Activated naive CD4-positive, alpha-beta T cell treated with anti-CD3 and anti-CD28 coated beads, Interleukin-2, amount 50 U/mL, for 72 hours (primary cell): ENCODE measurements at regions not wholly inside any gene's neighbourhood (a gene's known extent, or its start where the extent isn't known, plus 50 kb on each side); places are given as distances from the start of the nearest gene placed in this dataset.

Experiments
- ATAC-seq, 2 donors: fragments of 150-1000 bp; cut with Tn5 transposase; 2 replicates each; pipeline ENCODE4 v1.10.0; 2021; ENCODE audit warnings: mild to moderate bottlenecking in 2 of 2, moderate library complexity in 2 of 2
- DNase-seq, 2 donors: peaks; one replicate each; pipeline ENCODE4 v3.0.0; 2021 to 2022; ENCODE audit warnings: low spot score in 2 of 2
- H3K27ac Mint-ChIP-seq, 2 donors: one replicate each; pipeline ENCODE4 v1.8.0; 2022; ENCODE audit warnings: mild to moderate bottlenecking in 2 of 2, mixed read lengths in 2 of 2
- H3K36me3 Mint-ChIP-seq, 2 donors: one replicate each; pipeline ENCODE4 v1.8.0; 2022; ENCODE audit warnings: mixed read lengths in 2 of 2
- H3K9me3 Mint-ChIP-seq, 2 donors: one replicate each; pipeline ENCODE4 v1.8.0; 2022; ENCODE audit warnings: mixed read lengths in 2 of 2

DNA sequence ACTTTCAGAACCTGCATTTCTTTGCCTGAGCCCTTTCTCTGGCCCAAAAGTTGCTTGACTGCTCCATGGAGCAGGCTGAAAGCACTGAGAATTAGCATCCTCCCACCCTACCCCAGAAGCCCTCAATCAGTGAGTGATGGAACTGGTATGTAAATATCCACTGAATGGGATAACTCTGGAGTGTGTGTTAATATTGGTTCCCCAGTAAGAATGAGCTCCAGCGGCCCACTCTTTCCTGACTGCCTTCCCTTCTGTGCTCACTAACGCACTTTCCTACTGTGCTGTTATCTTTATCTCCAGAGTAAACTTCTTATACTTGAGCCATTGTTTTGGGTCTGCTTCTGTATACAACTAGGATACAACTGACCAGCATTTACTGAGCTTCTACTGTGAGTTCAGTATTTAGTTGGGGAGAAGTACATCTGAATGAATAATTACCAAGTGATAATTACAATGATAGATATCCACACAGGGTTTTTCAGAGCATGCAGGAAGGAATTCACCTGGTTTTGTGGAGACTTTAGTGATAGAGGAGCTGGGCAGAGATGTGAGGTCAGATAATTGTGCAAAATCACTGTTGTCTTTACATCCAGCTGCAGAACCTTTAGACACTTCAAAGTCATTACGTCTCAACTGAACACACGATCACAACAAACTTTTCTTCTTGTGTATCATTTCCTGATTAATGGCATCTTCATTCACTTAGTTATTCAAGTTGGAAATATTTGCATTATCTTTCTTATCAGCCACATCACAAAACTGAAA is 149.2 kb upstream of the BTG1 start:
- peaks cover 0 to 16% of the 10 kb centered on the region in 2 donors for H3K36me3 Mint-ChIP-seq
- no peak overlapping the region for H3K27ac Mint-ChIP-seq
- no peak for DNase-seq
- H3K9me3 Mint-ChIP-seq = peaks cover 0 to 8% of the 10 kb centered on the region in 2 donors
- no peak for ATAC-seq

GRCh38 chr12:92292016-92292415 is 146.4 kb upstream of the BTG1 start:
- ATAC-seq (no peak), DNase-seq (no peak)
- H3K27ac Mint-ChIP-seq = no peak overlapping the region
- H3K36me3 Mint-ChIP-seq = peaks cover 0 to 7% of the 10 kb centered on the region in 2 donors
- peaks cover 0 to 8% of the 10 kb centered on the region in 2 donors for H3K9me3 Mint-ChIP-seq

DNA sequence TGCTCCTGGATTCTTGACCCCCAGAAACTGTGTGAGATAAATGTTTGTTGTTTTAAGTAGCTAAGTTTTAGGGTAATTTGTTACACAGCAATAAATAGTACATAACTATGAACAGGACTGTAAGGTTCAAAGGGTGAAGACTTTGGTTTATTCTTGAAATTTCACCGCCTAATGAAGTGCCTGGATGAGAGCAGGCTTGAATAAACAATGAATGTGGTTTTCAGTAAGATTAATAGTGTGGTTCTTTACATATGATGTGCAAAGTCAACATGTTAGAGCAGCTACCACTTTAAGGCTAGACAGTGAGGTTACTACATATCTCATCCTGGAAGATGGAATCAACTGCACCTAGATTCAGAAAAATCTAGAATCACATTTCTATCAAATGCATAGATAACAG is 145.2 kb upstream of the BTG1 start:
- no peak for ATAC-seq
- H3K9me3 Mint-ChIP-seq = peaks cover 0 to 8% of the 10 kb centered on the region in 2 donors
- peaks cover 0 to 6% of the 10 kb centered on the region in 2 donors for H3K36me3 Mint-ChIP-seq
- no peak for DNase-seq
- no peak overlapping the region for H3K27ac Mint-ChIP-seq

DNA sequence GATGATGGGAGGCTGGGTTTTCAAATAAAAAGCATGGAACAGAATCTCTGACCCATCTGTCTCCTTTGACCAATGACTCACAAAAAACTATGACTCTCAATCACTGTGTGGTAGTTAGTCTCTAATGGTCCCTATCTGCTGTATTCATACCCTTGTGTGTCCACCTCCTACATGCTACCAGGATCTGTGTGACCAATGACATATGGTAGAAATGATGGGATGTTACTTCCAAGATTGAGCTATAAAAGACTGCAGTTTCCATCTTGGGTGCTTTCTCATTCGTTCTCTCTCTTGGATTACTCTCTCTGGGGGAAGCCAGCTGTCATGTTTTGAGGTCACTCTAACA is 144.7 kb upstream of the BTG1 start:
- DNase-seq (no peak), ATAC-seq (no peak)
- H3K27ac Mint-ChIP-seq = no peak overlapping the region
- H3K36me3 Mint-ChIP-seq = peaks cover 0 to under 1% of the 10 kb centered on the region in 2 donors
- peaks cover 0 to 4% of the 10 kb centered on the region in 2 donors for H3K9me3 Mint-ChIP-seq

DNA sequence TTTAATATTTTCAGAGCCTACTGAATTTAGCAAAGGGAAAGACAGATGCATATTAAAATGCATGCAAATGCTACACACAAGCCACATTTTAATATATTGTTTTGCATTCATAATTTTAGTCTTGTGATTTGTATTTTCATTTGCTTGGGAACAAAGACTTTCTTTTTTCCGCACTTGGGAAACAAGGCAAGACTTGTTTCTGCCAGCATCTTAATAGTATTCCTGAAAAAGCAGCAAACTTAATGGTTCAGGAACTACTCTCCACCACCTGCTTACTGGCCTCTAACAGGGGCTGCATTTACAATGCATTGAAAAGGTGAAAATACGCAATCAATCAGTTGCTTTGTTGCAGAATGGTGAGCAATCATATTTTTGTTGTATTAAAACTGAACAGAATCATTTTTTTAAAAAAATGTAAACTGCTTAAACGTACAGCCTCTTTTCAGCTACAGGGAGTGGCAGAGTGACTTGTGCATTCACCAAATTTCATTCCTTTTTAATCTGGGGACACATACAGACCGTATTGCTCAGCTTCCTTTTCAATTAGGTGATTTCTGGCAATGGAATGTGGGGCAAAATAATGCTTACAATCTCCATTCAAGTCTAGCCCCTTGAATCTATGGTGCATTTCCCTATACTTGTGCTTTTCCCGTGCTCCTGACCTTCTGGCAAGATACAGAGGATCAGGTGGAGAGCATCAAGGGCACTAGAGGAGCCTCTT is 144.1 kb upstream of the BTG1 start:
- peaks cover 0 to 2% of the 10 kb centered on the region in 2 donors for H3K9me3 Mint-ChIP-seq
- no peak for DNase-seq
- no peak for ATAC-seq
- no peak overlapping the region for H3K27ac Mint-ChIP-seq
- H3K36me3 Mint-ChIP-seq = no peaks in the 10 kb centered on the region

DNA sequence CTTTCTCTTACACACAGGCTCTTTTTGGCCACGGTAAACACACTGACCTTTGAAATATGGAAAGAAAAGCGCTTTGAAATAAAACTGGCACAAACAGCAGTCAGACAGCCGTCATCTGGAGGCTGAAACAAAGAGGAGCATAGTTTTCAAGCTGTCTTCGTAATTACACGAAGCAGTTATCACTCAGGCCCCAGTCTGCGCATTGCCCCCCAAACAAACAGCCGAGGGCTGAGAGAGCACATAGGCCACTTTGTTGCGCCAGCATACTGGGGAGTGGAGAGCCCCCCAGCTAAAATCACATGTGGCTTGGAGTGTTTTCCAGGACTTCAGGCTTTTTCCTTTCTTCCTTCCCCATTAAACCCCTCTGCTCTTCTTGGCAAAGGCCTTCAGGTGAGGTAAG is 142.9 kb upstream of the BTG1 start:
- DNase-seq = no peak
- no peak overlapping the region for H3K27ac Mint-ChIP-seq
- no peaks in the 10 kb centered on the region for H3K9me3 Mint-ChIP-seq
- H3K36me3 Mint-ChIP-seq = no peaks in the 10 kb centered on the region
- ATAC-seq = no peak

GRCh38 chr12:92278378-92278828 is 132.8 kb upstream of the BTG1 start:
- H3K36me3 Mint-ChIP-seq = no peaks in the 10 kb centered on the region
- DNase-seq (no peak), ATAC-seq (peak in 1 of 2 donors; percentile 64)
- peak overlapping the region; percentile 79 to 81 for H3K27ac Mint-ChIP-seq
- H3K9me3 Mint-ChIP-seq = peaks cover under 1 to 10% of the 10 kb centered on the region in 2 donors

GRCh38 chr12:92277795-92278194 is 132.1 kb upstream of the BTG1 start:
- ATAC-seq (no peak), DNase-seq (no peak)
- no peaks in the 10 kb centered on the region for H3K36me3 Mint-ChIP-seq
- H3K9me3 Mint-ChIP-seq = peaks cover 4 to 14% of the 10 kb centered on the region in 2 donors
- H3K27ac Mint-ChIP-seq = peak overlapping the region; percentile 79 to 81

GRCh38 chr12:92276276-92276675 is 130.6 kb upstream of the BTG1 start:
- DNase-seq (no peak), ATAC-seq (no peak)
- H3K9me3 Mint-ChIP-seq = peaks cover 4 to 14% of the 10 kb centered on the region in 2 donors
- no peak overlapping the region for H3K27ac Mint-ChIP-seq
- no peaks in the 10 kb centered on the region for H3K36me3 Mint-ChIP-seq

DNA sequence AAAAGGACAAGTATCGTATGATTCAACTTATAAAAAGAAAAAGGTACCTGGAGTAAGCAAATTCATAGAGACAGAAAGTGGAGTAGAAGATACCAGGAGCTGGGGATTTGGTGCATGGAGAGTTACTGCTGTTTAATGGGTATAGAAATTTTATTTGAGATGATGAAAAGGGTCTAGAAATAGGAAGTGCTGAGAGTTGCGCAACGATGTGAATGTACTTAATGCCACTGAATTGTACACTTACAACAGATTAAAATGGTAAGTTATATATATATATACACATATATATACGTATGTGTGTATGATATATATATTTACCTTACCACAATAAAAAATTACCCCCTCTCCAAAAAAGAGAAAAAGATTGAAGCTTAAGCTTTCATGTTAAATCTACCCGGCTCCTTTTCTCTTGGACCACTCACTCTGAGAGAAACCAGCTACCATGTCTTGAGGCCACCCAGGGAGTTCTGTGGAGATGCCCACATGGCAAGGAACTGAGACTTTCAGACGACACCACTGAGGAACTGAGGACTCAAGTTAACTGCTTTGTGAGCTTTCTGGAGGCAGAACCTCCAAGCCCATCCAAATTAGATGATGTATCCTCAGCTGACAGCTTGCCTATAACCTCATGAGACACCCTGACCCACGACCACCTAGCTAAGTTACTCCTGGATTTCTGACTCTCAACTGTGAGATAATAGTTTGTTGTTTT is 130.0 kb upstream of the BTG1 start:
- ATAC-seq (no peak), DNase-seq (no peak)
- Mint-ChIP-seq H3K36me3 (no peaks in the 10 kb centered on the region), H3K9me3 (peaks cover 10 to 20% of the 10 kb centered on the region in 2 donors), H3K27ac (no peak overlapping the region)

DNA sequence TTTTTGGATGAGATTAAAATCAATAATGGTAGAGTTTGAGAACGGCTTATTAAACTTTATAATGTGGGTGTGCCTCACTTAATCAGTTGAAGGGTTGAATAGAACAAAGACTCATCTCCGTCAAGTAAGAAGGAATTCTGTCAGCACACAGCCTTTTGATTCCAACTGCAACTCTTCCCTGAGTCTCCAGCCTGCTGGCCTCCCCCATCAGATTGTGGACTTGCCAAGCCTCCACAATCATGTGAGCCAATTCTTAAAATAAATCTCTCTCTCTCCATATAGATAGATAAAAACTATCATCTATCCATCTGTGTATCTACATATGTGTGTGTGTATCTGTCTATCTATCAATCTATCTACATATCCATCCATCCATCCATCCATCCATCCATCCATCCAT is 127.4 kb upstream of the BTG1 start:
- ATAC-seq = no peak
- DNase-seq = no peak
- H3K9me3 Mint-ChIP-seq = peaks cover 12 to 17% of the 10 kb centered on the region in 2 donors
- H3K27ac Mint-ChIP-seq = peak overlapping the region in 1 of 2 donors; percentile 22
- H3K36me3 Mint-ChIP-seq = no peaks in the 10 kb centered on the region

- Mint-ChIP-seq H3K36me3 (no peaks in the 10 kb centered on the region), H3K9me3 (peaks cover 12 to 14% of the 10 kb centered on the region in 2 donors), H3K27ac (no peak overlapping the region)
- ATAC-seq (no peak), DNase-seq (no peak)
Measured at GRCh38 chr12:92272061-92272964, 126.7 kb upstream of the BTG1 start.

DNA sequence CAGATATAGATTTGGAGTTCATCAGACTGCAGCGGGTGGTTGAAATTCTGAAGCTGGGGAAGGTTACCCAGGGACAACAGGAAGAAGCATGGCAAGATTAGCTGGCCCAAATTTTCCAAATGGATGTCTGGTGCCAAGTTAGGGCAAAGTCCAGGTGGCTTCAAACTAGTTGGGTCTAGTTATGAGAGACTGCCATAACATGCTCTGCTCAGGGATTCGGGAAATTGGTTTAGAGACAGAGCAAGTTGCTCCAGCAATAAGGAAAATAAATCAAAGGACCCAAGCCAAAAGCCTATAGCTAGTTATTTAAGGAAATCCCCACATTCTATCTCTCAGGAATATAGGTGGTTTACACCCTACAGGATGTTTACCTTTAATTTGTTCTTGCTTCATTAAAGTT is 125.7 kb upstream of the BTG1 start:
- Mint-ChIP-seq H3K27ac (no peak overlapping the region), H3K9me3 (peaks cover 12 to 14% of the 10 kb centered on the region in 2 donors), H3K36me3 (no peaks in the 10 kb centered on the region)
- ATAC-seq (no peak), DNase-seq (no peak)

GRCh38 chr12:92270521-92270920 is 124.9 kb upstream of the BTG1 start:
- no peak for DNase-seq
- Mint-ChIP-seq H3K9me3 (peaks cover 12 to 14% of the 10 kb centered on the region in 2 donors), H3K27ac (no peak overlapping the region), H3K36me3 (no peaks in the 10 kb centered on the region)
- ATAC-seq = no peak

DNA sequence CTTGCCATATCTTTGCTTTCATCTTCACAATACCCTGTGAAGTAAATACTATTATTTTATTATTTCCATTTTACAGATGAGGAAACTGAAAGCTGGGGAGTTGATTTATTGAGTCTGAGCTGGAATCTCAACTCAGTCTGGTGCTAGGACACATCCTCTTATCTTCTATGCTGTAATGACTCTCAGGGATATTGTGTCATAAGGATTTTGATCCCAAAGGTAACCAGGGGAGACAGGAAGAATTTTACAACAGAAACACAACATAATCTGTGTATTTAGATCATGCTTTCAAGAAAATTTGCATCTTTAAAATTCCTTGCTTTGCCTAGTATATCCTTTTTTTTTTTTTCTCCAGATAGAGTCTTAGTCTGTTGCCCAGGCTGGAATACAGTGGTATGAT is 123.3 kb upstream of the BTG1 start:
- no peak for DNase-seq
- Mint-ChIP-seq H3K36me3 (no peaks in the 10 kb centered on the region), H3K9me3 (peaks cover 12 to 14% of the 10 kb centered on the region in 2 donors), H3K27ac (no peak overlapping the region)
- ATAC-seq = no peak

DNA sequence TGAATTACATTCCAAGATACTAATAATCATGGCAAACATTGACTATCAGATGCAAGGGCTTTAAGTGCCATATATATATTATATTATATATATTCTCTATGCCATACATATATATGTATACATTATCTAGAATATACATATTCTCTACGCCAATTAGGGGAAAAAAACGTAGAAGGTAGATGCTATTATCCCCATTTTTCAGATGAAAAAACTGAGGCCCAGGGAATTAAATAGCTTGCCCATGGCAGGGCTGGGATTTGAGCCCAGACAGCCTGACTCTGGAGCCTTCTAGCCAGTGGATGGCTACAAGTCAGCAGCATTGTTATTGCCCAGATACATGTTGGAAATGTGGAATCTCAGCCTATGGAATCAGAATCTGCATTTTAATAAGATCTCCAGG is 116.0 kb upstream of the BTG1 start:
- peaks cover 0 to 5% of the 10 kb centered on the region in 2 donors for H3K9me3 Mint-ChIP-seq
- H3K27ac Mint-ChIP-seq = no peak overlapping the region
- peaks cover 0 to 7% of the 10 kb centered on the region in 2 donors for H3K36me3 Mint-ChIP-seq
- ATAC-seq (no peak), DNase-seq (no peak)
